ENCODE measurements at regions not wholly inside any gene's neighbourhood (a gene's known extent, or its start where the extent isn't known, plus 50 kb on each side); places are given as distances from the start of the nearest gene placed in this dataset.

DNA sequence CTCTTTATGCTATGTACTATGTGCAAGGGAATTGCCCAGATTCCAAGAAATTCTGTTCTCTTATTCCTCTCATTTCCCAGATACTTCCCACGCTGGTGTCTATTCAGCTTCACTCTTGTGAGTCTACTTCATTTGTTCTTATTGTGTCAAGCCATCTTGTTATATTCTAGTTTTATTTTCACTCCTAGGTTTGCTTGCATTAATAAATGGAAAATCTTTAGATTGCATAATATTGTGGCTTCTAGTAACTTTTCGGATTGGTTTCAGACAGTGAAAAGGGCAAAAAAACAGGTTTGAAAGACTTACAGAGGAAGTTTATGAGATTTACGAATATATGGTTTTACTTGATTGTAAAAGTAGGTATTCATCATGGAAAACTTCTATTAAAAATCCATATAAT lies 128.4 kb downstream of the BTC start:
- DNase-seq = no peak
- in situ Hi-C loops (cut with MboI; ENCODE audit: low pct_unique_long_range_greater_than_20kb, low sequenced_read_pairs) = no loop called here

DNA sequence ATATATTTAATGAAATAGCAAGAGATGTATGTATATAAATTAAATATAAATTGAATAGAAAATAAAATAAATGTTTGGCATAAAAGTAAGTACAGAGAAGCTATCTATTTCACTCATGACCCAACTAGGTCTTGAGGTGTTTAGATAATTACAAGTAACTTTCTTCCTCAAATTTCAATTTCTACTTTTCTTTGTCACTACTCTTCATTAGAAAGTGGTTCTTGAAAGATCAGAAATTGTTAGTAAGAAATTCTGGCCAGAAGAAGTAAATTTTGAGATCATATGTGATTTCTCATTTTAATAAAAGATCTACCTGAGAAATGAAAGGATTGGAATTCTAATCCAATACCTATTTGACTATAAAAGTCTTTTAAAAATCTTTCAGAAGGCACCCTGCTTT lies 126.9 kb downstream of the BTC start:
- DNase-seq = no peak
- in situ Hi-C loops (cut with MboI; ENCODE audit: low pct_unique_long_range_greater_than_20kb, low sequenced_read_pairs) = no loop called here

DNA sequence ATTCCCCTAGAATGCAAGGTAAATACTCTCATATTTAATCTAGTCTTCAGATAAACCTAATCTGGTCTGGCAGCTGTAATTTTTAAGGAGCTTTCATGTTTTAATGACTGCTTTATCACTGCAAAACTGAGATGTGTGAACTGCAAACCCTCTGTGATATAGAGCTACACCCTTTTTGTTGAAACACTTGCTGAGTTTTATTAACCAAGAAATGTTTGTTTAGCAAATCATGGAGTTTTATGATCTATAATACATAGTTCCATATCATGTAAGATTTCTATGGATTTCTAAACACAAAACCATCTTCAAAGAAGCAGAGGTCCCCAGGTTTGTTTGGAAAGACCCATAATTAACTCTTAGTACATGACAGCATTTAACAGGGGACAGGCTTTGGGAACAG lies 126.4 kb downstream of the BTC start:
- no peak for DNase-seq
- in situ Hi-C loops (cut with MboI; ENCODE audit: low pct_unique_long_range_greater_than_20kb, low sequenced_read_pairs) = no loop called here

DNA sequence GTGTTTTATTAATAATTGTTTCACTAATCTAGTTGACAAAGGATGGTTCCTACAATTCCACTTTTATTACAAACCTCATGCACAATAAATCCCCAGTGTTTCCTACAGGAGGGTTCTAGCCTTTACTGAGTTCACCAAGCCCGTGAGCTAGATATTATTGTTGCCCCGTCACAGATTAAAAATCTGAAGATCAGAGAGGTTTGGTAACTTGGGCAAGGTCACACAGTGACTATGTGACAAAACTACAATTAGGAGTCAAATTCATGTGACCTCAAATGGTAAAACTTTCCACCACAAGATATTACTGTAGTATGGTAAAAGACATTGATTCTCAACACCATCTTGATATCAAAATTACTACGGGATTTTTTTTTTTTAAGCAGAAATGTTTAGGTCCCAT lies 124.6 kb downstream of the BTC start:
- in situ Hi-C loops (cut with MboI; ENCODE audit: low pct_unique_long_range_greater_than_20kb, low sequenced_read_pairs) = no loop called here
- DNase-seq = no peak

DNA sequence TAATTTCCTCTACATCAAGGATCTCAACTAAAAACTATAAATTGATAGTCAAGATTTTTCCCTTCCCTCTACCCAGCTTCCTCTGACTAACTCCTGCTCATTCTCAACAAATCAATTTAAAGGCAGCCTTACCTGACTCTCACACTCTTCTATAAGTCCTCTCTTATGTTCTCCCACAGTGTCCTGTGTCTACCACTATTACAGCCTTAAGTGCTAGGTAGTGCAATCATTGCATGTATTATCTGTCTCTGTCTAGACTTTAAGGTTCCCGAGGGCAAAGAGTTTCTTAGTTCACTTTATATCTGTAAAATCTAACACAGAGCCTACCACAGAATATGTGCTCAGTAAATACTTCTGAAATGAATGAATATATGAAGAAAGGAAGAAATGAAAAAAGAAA lies 123.7 kb downstream of the BTC start:
- in situ Hi-C loops (cut with MboI; ENCODE audit: low pct_unique_long_range_greater_than_20kb, low sequenced_read_pairs) = no loop called here
- DNase-seq = no peak

DNA sequence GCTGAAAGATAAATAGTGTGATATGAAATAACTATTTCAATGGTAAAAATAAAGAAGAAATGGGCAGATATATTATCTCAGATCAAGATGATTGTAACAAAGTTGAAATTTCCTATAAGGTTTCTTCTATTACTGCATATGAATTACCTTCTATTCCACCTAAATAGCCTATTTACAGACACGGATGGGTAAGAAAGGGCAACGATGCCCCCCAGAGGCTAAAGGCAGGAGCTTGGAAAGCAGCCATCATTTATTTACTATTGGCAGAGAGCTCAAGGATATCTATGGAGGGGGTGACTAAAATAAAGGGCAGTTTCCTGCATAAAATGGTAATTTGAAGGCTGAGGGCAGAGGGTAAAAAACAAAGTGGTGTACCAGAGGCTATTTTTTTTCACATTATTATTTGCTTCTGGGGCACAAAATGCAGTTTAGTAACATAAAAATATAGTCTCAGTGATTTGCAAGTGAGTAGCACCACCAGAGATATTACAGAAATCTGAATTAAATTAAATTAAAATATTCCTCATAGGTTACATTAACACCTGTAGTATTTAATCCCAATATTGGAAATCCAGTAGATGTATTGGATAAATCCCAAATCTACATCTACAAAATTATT lies 123.1 kb downstream of the BTC start:
- in situ Hi-C loops (cut with MboI; ENCODE audit: low pct_unique_long_range_greater_than_20kb, low sequenced_read_pairs) = no loop called here
- peak; percentile 54 for DNase-seq

DNA sequence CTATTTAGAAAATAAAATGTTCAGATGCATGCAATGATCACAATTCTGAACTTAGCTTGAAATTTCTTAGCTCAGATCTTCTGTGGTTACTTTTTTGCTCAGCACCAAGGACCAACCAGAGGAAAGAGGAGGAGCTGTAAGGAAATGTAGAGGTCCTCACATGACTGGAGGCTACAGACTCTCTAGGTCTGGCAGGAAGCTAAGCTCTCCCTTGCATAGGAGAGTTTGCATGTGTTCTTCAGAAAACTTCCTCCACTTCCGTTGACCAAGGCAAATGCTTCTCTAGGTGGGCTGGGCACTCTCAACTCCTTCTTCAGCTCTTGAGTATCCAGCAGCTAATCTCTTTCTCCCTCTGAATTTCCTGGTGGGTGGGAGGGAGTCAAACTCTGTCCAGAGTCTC lies 119.6 kb downstream of the BTC start:
- DNase-seq = no peak
- in situ Hi-C loops (cut with MboI; ENCODE audit: low pct_unique_long_range_greater_than_20kb, low sequenced_read_pairs) = no loop called here

DNA sequence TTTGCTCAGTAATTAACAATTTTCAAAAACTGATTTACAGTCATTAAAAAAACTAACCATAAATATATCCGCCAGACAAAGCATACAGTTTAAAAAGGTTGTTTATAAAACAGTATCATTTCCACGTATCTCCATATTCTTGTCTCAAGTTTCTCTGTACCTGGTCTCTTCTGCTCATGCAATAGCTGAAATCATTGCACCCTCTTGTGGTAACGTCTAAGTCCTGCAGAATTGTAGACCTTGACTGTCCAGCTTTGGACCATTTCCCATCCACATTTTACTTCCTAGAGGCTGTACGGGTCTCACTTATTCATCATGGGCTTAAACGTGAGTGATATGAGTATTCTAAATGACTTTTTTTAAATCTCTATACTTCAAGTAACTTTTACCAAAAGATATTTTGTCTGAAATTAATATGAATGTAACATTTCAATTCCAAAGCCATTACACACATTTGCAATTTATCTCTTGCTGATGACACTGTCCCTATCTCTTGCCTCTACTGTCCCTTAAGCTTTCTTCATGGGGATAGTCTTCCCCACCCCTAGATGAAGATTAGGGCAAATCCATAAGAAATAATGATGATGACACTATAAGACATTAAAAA lies 118.5 kb downstream of the BTC start:
- in situ Hi-C loops (cut with MboI; ENCODE audit: low pct_unique_long_range_greater_than_20kb, low sequenced_read_pairs) = no loop called here
- peak; percentile 45 for DNase-seq

DNA sequence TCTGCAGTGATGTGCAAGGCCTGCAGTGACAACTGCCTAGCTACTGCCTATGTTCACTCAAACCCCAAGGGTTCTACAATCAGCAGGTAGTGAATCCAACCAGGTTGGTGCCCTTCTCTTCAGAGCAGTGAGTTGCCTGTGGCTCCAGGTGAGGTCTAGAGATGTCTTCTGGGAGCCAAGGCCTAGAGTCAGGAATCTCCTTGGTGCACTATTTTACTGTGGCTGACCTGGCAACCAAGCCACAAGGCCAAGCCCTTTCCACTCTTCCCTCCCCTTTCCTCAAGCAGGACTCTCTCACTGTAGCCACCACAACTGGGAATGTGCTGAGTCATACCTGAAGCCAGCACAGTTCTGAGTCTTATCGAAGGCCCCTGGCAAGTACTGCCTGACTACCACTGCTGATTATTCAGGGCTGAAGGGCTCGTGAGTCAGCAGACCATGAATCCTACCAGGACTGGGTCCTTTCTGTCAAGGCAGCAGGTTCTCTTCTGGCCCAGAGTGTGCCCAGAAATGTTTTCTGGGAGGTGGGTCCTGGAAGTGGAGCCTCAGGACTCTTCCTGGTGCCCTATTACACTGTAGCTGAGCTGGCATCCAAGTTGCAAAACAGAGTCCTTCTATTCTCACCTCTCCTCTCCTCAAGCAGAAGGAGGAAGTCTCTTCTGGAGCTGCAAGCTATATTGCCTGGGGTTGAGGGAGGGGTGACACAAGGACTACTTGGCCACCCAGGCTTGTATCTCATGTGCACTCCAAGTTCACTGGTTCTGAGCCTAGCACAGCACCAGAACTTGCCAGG lies 111.6 kb downstream of the BTC start:
- in situ Hi-C loops (cut with MboI; ENCODE audit: low pct_unique_long_range_greater_than_20kb, low sequenced_read_pairs) = no loop called here
- DNase-seq = no peak

DNA sequence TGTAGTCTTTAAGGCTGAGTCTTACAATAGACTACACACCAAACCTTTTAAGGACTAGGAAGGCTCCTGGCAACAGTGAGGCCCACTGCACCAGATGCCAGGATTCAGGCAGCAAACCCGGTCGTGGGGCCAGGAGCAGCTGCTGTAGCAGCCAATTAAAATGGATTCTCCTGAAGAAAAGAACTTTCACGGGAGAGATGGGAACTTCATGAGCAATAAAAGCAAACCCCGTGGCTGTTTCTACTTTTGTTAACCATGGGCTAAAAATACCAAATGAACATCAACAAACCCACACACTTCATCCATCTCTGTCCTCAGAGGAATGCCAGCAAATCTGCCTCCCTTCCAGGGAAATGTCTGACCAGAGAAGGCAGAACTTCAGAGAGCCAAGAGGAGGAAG lies 101.4 kb downstream of the BTC start:
- no peak for DNase-seq
- in situ Hi-C loops (cut with MboI; ENCODE audit: low pct_unique_long_range_greater_than_20kb, low sequenced_read_pairs) = no loop called here
